Endothelial cell (in vitro differentiated cells): ENCODE measurements at regions not wholly inside any gene's neighbourhood (a gene's known extent, or its start where the extent isn't known, plus 50 kb on each side); places are given as distances from the start of the nearest gene placed in this dataset.

Experiments
- DNase-seq: peaks from one replicate; pipeline ENCODE4 v3.0.0; 2021; ENCODE audit warnings: low spot score
- H3K27ac Mint-ChIP-seq: one replicate; pipeline ENCODE4 v1.8.0; 2021; ENCODE audit warnings: mixed read lengths, inconsistent platforms; ENCODE audit not compliant: unreplicated experiment
- H3K27me3 Mint-ChIP-seq: one replicate; pipeline ENCODE4 v1.8.0; 2021; ENCODE audit warnings: mild to moderate bottlenecking, moderate library complexity, mixed read lengths, inconsistent platforms; ENCODE audit not compliant: unreplicated experiment
- H3K36me3 Mint-ChIP-seq: one replicate; pipeline ENCODE4 v1.8.0; 2021; ENCODE audit warnings: mild to moderate bottlenecking, low read depth, mixed read lengths, inconsistent platforms; ENCODE audit not compliant: unreplicated experiment
- H3K4me1 Mint-ChIP-seq: one replicate; pipeline ENCODE4 v1.8.0; 2021; ENCODE audit warnings: mild to moderate bottlenecking, mixed read lengths, inconsistent platforms; ENCODE audit not compliant: unreplicated experiment
- H3K4me3 Mint-ChIP-seq: one replicate; pipeline ENCODE4 v1.8.0; 2021; ENCODE audit warnings: mild to moderate bottlenecking, mixed read lengths, inconsistent platforms; ENCODE audit not compliant: unreplicated experiment
- H3K9me3 Mint-ChIP-seq: one replicate; pipeline ENCODE4 v1.8.0; 2021; ENCODE audit warnings: mixed read lengths, inconsistent platforms; ENCODE audit not compliant: unreplicated experiment
- CTCF ChIP-seq: fragments of 200-600 bp; sonication (generic); IDR thresholded peaks from one replicate; pipeline ENCODE4 v1.5.0; 2021; ENCODE audit warnings: antibody characterized with exemption; ENCODE audit not compliant: unreplicated experiment

- DNase-seq, result no peak
- TF ChIP-seq CTCF, result no peak
- Mint-ChIP-seq H3K4me1 (no peaks in the 10 kb centered on the region), H3K27me3 (no peaks in the 10 kb centered on the region), H3K36me3 (no peaks in the 10 kb centered on the region), H3K27ac (no peak overlapping the region), H3K4me3 (no peak overlapping the region), H3K9me3 (no peaks in the 10 kb centered on the region)
These were observed 525.0 kb upstream of the SEMA3D start for GRCh38 chr7:85711894-85712293.

GRCh38 chr7:85710960-85711359, 524.1 kb upstream of the SEMA3D start:
- peaks cover 3% of the 10 kb centered on the region for H3K27me3 Mint-ChIP-seq
- no peaks in the 10 kb centered on the region for H3K36me3 Mint-ChIP-seq
- DNase-seq, result no peak
- H3K9me3 Mint-ChIP-seq, result no peaks in the 10 kb centered on the region
- no peak for TF ChIP-seq CTCF
- H3K4me3 Mint-ChIP-seq, result no peak overlapping the region
- no peak overlapping the region for H3K27ac Mint-ChIP-seq
- H3K4me1 Mint-ChIP-seq, result no peaks in the 10 kb centered on the region

- Mint-ChIP-seq H3K27ac (no peak overlapping the region), H3K4me3 (no peak overlapping the region), H3K9me3 (no peaks in the 10 kb centered on the region), H3K27me3 (peaks cover 3% of the 10 kb centered on the region), H3K4me1 (no peaks in the 10 kb centered on the region), H3K36me3 (no peaks in the 10 kb centered on the region)
- no peak for DNase-seq
- no peak for TF ChIP-seq CTCF
These were observed 521.4 kb upstream of the SEMA3D start for GRCh38 chr7:85708221-85708620.

- TF ChIP-seq CTCF, result no peak
- DNase-seq, result no peak
- Mint-ChIP-seq H3K4me1 (no peaks in the 10 kb centered on the region), H3K27ac (no peak overlapping the region), H3K4me3 (no peak overlapping the region), H3K36me3 (no peaks in the 10 kb centered on the region), H3K9me3 (no peaks in the 10 kb centered on the region), H3K27me3 (peaks cover 3% of the 10 kb centered on the region)
These were observed 518.2 kb upstream of the SEMA3D start for GRCh38 chr7:85705076-85705475.

GRCh38 chr7:85703251-85704010, 516.6 kb upstream of the SEMA3D start:
- peaks cover 3% of the 10 kb centered on the region for H3K27me3 Mint-ChIP-seq
- H3K27ac Mint-ChIP-seq, result no peak overlapping the region
- no peaks in the 10 kb centered on the region for H3K9me3 Mint-ChIP-seq
- H3K36me3 Mint-ChIP-seq, result no peaks in the 10 kb centered on the region
- H3K4me1 Mint-ChIP-seq, result no peaks in the 10 kb centered on the region
- DNase-seq, result no peak
- TF ChIP-seq CTCF, result no peak
- H3K4me3 Mint-ChIP-seq, result no peak overlapping the region
